ENCODE measurements at regions not wholly inside any gene's neighbourhood (a gene's known extent, or its start where the extent isn't known, plus 50 kb on each side); places are given as distances from the start of the nearest gene placed in this dataset.
"Not testable (repeated sequence)": the region's sequence is repeated elsewhere in the genome, so short reads cannot be mapped to it uniquely, and the experiment has no call there.

- intact Hi-C loops (cut with DNase I) = no loop called here
These were observed 395.4 kb downstream of the ZNF804A start for GRCh38 chr2:184993746-184994145.

GRCh38 chr2:185006481-185006880 is 408.2 kb downstream of the ZNF804A start:
- DNase-seq (ENCODE audit: low spot score) = no peak

More at GRCh38 chr2:184993746-184994145, 395.4 kb downstream of the ZNF804A start:
- no peak for DNase-seq (ENCODE audit: low spot score)

GRCh38 chr2:185012643-185013042 is 414.3 kb downstream of the ZNF804A start:
- intact Hi-C loops (cut with DNase I) = no loop called here

More at GRCh38 chr2:185006481-185006880, 408.2 kb downstream of the ZNF804A start:
- intact Hi-C loops (cut with DNase I) = no loop called here

GRCh38 chr2:185014076-185014475 is 415.7 kb downstream of the ZNF804A start:
- intact Hi-C loops (cut with DNase I) = no loop called here
- no peak for DNase-seq (ENCODE audit: low spot score)

More at GRCh38 chr2:185012643-185013042, 414.3 kb downstream of the ZNF804A start:
- no peak for DNase-seq (ENCODE audit: low spot score)

GRCh38 chr2:185025891-185026290 is 427.6 kb downstream of the ZNF804A start:
- intact Hi-C loops (cut with DNase I) = not testable (repeated sequence)

GRCh38 chr2:185035906-185036305 is 437.6 kb downstream of the ZNF804A start:
- intact Hi-C loops (cut with DNase I) = no loop called here
- DNase-seq (ENCODE audit: low spot score) = no peak

More at GRCh38 chr2:185025891-185026290, 427.6 kb downstream of the ZNF804A start:
- peak; percentile 30 for DNase-seq (ENCODE audit: low spot score)

GRCh38 chr2:185044323-185044874 is 446.1 kb downstream of the ZNF804A start:
- intact Hi-C loops (cut with DNase I) = no loop called here
- DNase-seq (ENCODE audit: low spot score) = no peak

GRCh38 chr2:185050804-185051203 is 452.5 kb downstream of the ZNF804A start:
- DNase-seq (ENCODE audit: low spot score) = no peak
- intact Hi-C loops (cut with DNase I) = no loop called here

- no peak for DNase-seq (ENCODE audit: low spot score)
- intact Hi-C loops (cut with DNase I) = no loop called here
These were observed 465.4 kb downstream of the ZNF804A start for GRCh38 chr2:185063761-185064160.

GRCh38 chr2:185066128-185066527 is 467.8 kb downstream of the ZNF804A start:
- DNase-seq (ENCODE audit: low spot score) = no peak
- intact Hi-C loops (cut with DNase I) = no loop called here

- DNase-seq (ENCODE audit: low spot score) = no peak
- intact Hi-C loops (cut with DNase I) = no loop called here
These were observed 470.8 kb downstream of the ZNF804A start for GRCh38 chr2:185069107-185069506.

- intact Hi-C loops (cut with DNase I) = no loop called here
- no peak for DNase-seq (ENCODE audit: low spot score)
These were observed 475.8 kb downstream of the ZNF804A start for GRCh38 chr2:185074156-185074555.

GRCh38 chr2:185082749-185083148 is 484.4 kb downstream of the ZNF804A start:
- no peak for DNase-seq (ENCODE audit: low spot score)
- intact Hi-C loops (cut with DNase I) = no loop called here

- no peak for DNase-seq (ENCODE audit: low spot score)
- intact Hi-C loops (cut with DNase I) = no loop called here
These were observed 510.3 kb downstream of the ZNF804A start for GRCh38 chr2:185108588-185108987.

GRCh38 chr2:185127412-185127811 is 529.1 kb downstream of the ZNF804A start:
- no peak for DNase-seq (ENCODE audit: low spot score)
- intact Hi-C loops (cut with DNase I) = no loop called here

GRCh38 chr2:185128346-185128745 is 530.0 kb downstream of the ZNF804A start:
- DNase-seq (ENCODE audit: low spot score) = no peak
- intact Hi-C loops (cut with DNase I) = no loop called here

- DNase-seq (ENCODE audit: low spot score) = no peak
- intact Hi-C loops (cut with DNase I) = no loop called here
These were observed 530.7 kb downstream of the ZNF804A start for GRCh38 chr2:185128996-185129395.

- intact Hi-C loops (cut with DNase I) = no loop called here
- no peak for DNase-seq (ENCODE audit: low spot score)
These were observed 532.4 kb downstream of the ZNF804A start for GRCh38 chr2:185130685-185131084.

GRCh38 chr2:185132501-185133041 is 534.2 kb downstream of the ZNF804A start:
- intact Hi-C loops (cut with DNase I) = no loop called here
- DNase-seq (ENCODE audit: low spot score) = peak; percentile 72

GRCh38 chr2:185137700-185138099 is 539.4 kb downstream of the ZNF804A start:
- intact Hi-C loops (cut with DNase I) = no loop called here

GRCh38 chr2:185142677-185143076 is 544.3 kb downstream of the ZNF804A start:
- intact Hi-C loops (cut with DNase I) = no loop called here

More at GRCh38 chr2:185137700-185138099, 539.4 kb downstream of the ZNF804A start:
- no peak for DNase-seq (ENCODE audit: low spot score)

More at GRCh38 chr2:185142677-185143076, 544.3 kb downstream of the ZNF804A start:
- no peak for DNase-seq (ENCODE audit: low spot score)
